EH (cell line): ENCODE measurements at regions not wholly inside any gene's neighbourhood (a gene's known extent, or its start where the extent isn't known, plus 50 kb on each side); places are given as distances from the start of the nearest gene placed in this dataset.
"Not testable (repeated sequence)": the region's sequence is repeated elsewhere in the genome, so short reads cannot be mapped to it uniquely, and the experiment has no call there.

ENCODE experiments used
- DNase-seq: peaks from one replicate; pipeline ENCODE4 v3.0.0-alpha.2; 2015; ENCODE audit warnings: low read depth

GRCh38 chr19:27889156-27889555, 1323.8 kb downstream of the UQCRFS1 start:
- no peak for DNase-seq

- DNase-seq = no peak
Measured at GRCh38 chr19:27887946-27888345, 1325.0 kb downstream of the UQCRFS1 start.

DNA sequence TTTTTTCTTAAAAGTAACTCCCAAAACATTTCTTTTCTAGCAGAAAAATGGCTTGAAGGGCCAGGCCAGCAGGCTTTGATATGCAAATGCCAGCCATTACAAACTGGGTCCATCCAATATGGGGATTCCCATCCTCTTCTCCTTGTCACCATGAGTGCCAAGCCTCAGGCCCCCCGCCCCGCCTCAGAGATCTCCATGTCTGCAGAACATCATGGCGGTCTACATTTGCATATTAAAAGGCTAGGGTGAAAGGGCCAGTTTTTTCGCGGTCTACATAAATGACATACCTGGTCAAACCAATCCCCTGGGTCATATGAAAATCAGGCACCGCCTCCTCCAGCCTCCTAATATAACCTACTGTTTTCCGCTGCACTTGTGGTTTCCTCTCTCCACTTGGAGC, 1327.6 kb downstream of the UQCRFS1 start:
- DNase-seq = no peak

DNA sequence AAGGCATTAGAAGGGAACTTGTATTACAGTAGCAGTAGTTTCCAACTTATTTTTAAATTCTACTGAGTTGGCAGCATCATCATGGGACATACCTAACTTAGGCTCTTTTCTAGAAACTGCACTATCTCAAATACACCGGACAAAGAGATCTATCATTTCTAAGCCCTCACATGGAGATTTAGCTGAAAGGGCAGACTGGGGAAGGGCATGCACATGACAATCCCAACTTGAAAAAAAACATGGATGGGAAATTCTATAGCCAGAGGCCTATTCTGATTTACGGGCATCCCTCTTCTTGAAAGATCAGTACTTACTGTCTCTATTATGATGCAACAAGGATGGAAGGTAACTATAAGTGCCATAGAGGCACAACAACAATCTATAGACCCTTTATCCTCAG, 1328.6 kb downstream of the UQCRFS1 start:
- no peak for DNase-seq

GRCh38 chr19:27881213-27881612, 1331.7 kb downstream of the UQCRFS1 start:
- no peak for DNase-seq

- no peak for DNase-seq
Measured at GRCh38 chr19:27876976-27877512, 1335.9 kb downstream of the UQCRFS1 start.

GRCh38 chr19:27876489-27876888, 1336.5 kb downstream of the UQCRFS1 start:
- DNase-seq = no peak

- DNase-seq = no peak
Measured at GRCh38 chr19:27872370-27872769, 1340.6 kb downstream of the UQCRFS1 start.

GRCh38 chr19:27870293-27870692, 1342.7 kb downstream of the UQCRFS1 start:
- DNase-seq = no peak

GRCh38 chr19:27868007-27868406, 1344.9 kb downstream of the UQCRFS1 start:
- DNase-seq = no peak

DNA sequence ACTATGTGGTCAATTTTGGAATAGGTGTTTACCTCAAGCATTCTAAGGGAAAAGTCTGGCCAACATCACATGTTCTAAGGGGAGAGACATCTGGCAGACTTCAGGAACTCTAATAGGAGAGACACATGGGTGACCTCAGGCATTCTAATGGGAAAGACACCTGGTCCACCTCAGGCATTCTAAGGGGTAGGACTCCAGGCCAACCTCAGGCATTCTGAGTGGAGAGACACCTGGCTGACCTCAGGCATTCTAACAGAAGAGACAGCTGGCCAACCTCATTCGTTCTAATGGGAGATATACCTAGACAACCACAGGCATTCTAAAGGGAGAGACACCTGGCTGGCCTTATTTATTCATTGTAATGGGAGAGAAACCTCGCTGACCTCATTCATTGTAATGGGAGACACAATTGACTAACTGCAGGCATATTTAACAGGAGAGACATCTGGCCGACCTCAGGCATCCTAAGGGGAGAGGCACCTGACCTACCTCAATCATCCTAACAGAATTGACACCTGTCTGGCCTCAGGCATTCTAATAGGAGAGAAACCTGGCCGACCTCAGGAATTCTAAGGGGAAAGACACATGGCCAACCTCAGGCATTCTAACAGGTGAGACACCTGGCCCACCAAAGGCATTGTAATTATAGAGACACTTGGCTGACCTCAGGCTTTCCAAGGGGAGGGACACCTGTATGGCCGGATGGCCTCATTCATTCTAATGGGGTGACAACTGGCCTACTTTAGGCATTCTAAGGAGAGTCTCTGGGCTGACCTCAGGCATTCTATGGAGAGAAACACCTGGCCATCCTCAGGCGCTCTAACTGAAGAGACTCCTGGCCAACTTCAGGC, 1346.8 kb downstream of the UQCRFS1 start:
- DNase-seq = no peak

GRCh38 chr19:27861411-27861975, 1351.5 kb downstream of the UQCRFS1 start:
- DNase-seq = no peak

DNA sequence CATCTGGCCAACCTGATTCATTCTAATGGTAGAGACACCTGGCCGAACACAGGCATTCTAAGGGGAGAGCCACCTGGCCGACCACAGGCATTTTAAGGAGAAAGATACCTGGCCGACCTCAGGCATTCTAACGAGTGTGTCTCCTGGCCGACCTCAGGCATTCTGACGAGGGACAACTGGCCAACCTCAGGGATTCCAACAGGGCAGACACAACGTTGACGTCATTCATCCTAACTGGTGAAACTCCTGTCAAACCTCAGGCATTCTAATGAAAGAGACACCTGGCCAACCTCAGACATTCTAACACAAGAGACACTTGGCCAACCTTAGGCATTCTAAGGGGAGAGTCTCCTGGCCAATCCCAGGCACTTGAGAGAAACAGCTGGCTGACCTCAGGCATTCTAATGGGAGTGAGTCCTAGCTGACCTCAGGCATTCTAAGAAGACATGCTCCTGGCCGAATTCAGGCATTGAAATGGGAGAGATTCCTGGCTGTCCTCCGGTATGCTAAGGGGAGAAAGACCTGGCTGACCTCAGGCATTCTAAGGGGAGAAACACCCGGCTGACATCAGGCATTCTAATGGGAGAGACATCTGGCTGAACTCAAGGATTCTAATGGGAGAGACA, 1352.5 kb downstream of the UQCRFS1 start:
- DNase-seq = no peak

- DNase-seq = no peak
Measured at GRCh38 chr19:27859689-27860088, 1353.3 kb downstream of the UQCRFS1 start.

DNA sequence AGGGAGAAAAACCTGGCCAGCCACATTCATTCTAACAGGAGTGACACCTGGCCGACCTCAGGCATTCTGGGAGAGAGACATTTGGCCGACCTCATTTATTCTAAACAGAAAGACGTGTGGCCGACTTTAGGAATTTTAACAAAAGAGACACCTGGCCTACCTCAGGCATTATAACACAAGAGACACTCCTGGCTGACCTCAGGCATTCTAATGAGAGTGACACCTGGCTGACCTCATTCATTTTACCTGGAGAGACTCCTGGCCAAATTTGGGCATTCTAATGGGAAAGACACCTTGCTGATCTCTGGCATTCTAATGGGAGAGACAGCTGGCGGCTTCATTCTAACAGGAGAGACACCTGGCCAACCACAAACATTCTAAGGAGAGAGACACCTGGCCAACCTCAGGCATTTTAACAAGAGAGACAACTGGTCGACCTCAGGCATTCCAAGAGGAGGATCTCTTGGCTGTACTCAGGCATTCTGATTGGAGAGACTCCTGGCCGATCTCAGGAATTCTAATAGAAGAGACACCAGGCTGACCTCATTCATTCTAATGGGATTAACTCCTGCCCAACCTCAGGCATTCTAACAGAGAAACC, 1353.9 kb downstream of the UQCRFS1 start:
- no peak for DNase-seq

DNA sequence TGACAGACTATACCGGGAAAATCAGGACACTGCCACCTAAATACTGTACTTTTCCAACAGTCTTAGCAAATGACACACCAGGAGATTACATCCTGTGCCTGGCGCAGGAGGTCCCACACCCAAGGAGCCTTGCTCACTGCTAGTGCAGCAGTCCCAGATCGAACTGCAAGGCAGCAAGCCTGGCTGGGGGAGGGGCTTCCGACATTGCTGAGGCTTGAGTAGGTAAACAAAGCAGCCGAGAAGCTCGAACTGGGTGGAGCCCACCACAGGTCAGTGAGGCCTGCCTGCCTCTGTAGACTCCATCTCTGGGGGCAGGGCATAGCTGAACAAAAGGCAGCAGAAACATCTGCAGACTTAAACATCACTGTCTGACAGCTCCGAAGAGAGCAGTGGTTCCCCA, 1360.0 kb downstream of the UQCRFS1 start:
- not testable (repeated sequence) for DNase-seq

GRCh38 chr19:27851543-27852060, 1361.3 kb downstream of the UQCRFS1 start:
- no peak for DNase-seq

GRCh38 chr19:27851002-27851481, 1361.9 kb downstream of the UQCRFS1 start:
- DNase-seq = no peak

DNA sequence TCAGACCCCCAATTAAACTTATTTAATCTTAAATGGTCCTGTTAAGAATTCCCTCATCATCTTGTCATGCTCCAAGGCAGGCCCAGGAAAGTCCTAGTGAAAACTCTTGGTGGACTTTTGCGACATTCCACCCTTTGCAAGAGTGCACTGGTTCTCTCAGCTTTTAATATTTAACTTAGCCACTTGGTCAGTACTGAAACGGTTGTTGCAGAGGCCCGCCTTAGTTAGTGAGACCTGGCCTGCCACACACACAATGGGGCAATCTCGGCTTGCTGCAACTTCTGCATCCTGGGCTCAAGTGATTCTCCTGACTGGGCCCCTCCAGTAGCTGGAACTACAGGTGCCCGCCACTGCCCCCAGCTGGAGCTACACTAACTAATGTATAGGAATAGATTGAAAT, 1366.0 kb downstream of the UQCRFS1 start:
- DNase-seq = no peak

DNA sequence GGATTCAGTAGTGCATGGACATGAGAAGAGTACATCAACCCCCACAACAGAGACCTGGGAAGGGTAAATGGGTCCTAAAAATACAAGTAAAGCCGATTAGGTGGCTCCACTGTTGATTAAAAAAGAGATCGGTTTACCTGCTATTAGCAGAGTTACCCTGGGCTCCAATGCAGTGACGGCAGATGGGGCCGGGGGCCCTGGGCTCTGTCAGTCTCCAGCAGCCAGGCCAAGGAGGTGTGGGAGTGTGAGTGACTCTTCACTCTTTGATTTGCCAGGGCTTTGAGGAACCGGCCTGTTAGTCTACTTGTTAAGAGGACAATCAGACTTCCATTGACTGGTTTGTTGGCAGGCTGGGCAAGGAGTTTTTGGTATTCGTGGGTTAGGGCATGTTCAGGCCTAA, 1368.7 kb downstream of the UQCRFS1 start:
- no peak for DNase-seq

GRCh38 chr19:27843861-27844260, 1369.1 kb downstream of the UQCRFS1 start:
- no peak for DNase-seq

DNA sequence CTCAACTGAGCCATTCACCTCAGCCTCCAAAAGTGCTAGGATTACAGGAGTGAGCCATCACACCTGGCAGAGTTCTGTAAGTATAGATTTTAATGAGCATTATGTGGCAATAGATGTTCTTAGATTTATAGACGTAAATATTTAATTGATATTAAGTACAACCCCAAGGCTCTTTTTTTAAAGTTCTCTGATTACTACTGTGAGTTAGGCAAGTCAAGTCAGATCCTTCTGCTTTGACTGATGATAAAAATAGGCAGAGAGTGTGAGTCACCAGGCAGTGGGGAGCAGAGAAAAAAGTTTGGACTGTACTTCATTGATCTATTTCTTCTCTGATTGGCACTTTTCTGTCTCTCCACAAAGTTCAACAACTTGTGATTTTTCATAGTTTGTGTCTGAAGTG, 1379.9 kb downstream of the UQCRFS1 start:
- no peak for DNase-seq
